ENCODE measurements at regions not wholly inside any gene's neighbourhood (a gene's known extent, or its start where the extent isn't known, plus 50 kb on each side); places are given as distances from the start of the nearest gene placed in this dataset.

- no peak for DNase-seq (ENCODE audit: low read depth)
- no peak for TF ChIP-seq CTCF (IDR thresholded peaks at IDR 0.05; ENCODE audit: insufficient read depth, low read length, poor library complexity, severe bottlenecking)
- no peak overlapping the region for H3K4me3 ChIP-seq (ENCODE audit: low read depth, low read length)
- no peaks in the 10 kb centered on the region for H3K36me3 ChIP-seq (ENCODE audit: control insufficient read depth, insufficient read depth, low read length)
- no peaks in the 10 kb centered on the region for H3K27me3 ChIP-seq (ENCODE audit: control insufficient read depth, insufficient read depth, low read length)
Observed at GRCh38 chr12:131591136-131591535, 119.8 kb upstream of the SFSWAP start.

DNA sequence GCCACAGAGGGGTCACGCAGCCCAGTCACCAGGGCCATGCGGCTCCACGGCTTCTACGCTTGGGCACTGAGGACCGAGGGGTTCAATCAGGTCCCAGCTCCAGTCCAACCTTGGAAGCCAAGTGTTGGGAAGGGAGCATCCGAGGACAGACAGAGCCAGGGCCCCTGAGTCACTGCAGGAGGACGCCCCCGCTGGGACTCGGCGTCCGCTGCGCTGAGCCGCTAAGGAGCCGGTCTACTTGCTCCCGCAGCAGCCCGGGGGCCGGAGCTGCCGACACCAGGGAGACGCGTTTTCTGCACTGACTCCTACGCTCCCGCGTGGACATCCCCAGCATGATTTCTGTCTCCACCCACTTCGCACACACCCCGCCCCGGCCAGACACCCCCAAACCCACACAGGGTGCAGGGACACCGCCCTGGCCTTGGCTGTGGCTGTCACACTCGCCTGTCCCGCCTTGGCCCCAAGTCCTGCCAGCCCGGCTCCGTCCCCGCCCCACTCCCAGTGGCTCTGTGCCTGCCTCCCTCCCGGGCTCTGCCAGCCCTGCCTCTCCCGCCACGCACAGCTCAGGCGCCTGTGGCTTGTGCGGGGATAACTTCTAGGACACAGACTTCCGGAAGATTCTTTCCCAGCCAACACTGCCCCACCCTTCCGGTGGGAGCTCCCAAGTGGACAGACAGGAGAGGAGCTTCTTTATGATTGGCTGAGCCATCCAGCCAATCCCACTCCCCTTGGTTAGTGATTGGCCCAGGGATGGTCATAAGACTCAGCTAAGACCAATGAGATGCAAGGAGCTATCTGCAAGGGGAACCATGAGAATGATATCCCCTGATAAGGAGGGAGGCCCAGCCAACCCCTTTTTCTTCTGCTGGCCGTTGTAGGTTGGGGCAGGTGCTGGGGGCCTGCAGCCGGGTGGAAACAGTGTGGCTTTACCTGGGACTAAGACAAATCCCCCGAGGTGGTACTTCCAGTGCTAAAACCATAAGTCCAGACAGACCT is 118.9 kb upstream of the SFSWAP start:
- Histone ChIP-seq H3K4me3 (ENCODE audit: low read depth, low read length) (no peak overlapping the region), H3K36me3 (ENCODE audit: control insufficient read depth, insufficient read depth, low read length) (no peaks in the 10 kb centered on the region), H3K27me3 (ENCODE audit: control insufficient read depth, insufficient read depth, low read length) (no peaks in the 10 kb centered on the region)
- no peak for DNase-seq (ENCODE audit: low read depth)
- TF ChIP-seq CTCF (IDR thresholded peaks at IDR 0.05; ENCODE audit: insufficient read depth, low read length, poor library complexity, severe bottlenecking), result no peak

GRCh38 chr12:131592972-131593371 is 117.9 kb upstream of the SFSWAP start:
- DNase-seq (ENCODE audit: low read depth), result no peak
- H3K27me3 ChIP-seq (ENCODE audit: control insufficient read depth, insufficient read depth, low read length), result no peaks in the 10 kb centered on the region
- no peak for TF ChIP-seq CTCF (IDR thresholded peaks at IDR 0.05; ENCODE audit: insufficient read depth, low read length, poor library complexity, severe bottlenecking)

GRCh38 chr12:131593406-131593805 is 117.5 kb upstream of the SFSWAP start:
- no peak for TF ChIP-seq CTCF (IDR thresholded peaks at IDR 0.05; ENCODE audit: insufficient read depth, low read length, poor library complexity, severe bottlenecking)
- no peak for DNase-seq (ENCODE audit: low read depth)
- no peak overlapping the region for H3K4me3 ChIP-seq (ENCODE audit: low read depth, low read length)
- H3K36me3 ChIP-seq (ENCODE audit: control insufficient read depth, insufficient read depth, low read length), result no peaks in the 10 kb centered on the region
- no peaks in the 10 kb centered on the region for H3K27me3 ChIP-seq (ENCODE audit: control insufficient read depth, insufficient read depth, low read length)

More at GRCh38 chr12:131592972-131593371, 117.9 kb upstream of the SFSWAP start:
- H3K36me3 ChIP-seq (ENCODE audit: control insufficient read depth, insufficient read depth, low read length), result no peaks in the 10 kb centered on the region
- no peak overlapping the region for H3K4me3 ChIP-seq (ENCODE audit: low read depth, low read length)

DNA sequence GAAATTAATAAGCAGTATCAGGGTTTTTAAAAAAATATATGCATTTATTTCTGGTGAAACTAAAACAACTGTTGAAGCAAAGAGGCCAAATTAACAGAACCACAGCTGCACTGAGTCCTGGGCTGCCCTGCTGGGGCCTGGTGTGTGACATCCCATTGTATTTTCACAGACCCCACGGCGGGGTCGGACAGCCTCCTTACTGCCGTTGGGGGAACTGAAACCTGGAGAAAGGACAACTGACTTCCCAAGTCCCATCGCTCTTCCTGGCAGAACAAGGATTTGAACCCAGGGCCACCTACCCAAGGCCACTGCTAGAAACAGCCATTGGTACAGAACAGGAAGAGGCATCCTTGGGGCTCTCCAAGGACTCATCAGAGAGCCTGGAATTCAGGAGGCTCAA is 114.8 kb upstream of the SFSWAP start:
- no peaks in the 10 kb centered on the region for H3K27me3 ChIP-seq (ENCODE audit: control insufficient read depth, insufficient read depth, low read length)
- no peak for TF ChIP-seq CTCF (IDR thresholded peaks at IDR 0.05; ENCODE audit: insufficient read depth, low read length, poor library complexity, severe bottlenecking)
- no peak for DNase-seq (ENCODE audit: low read depth)
- H3K4me3 ChIP-seq (ENCODE audit: low read depth, low read length), result no peak overlapping the region
- no peaks in the 10 kb centered on the region for H3K36me3 ChIP-seq (ENCODE audit: control insufficient read depth, insufficient read depth, low read length)
